ENCODE measurements at regions not wholly inside any gene's neighbourhood (a gene's known extent, or its start where the extent isn't known, plus 50 kb on each side); places are given as distances from the start of the nearest gene placed in this dataset.

GRCh38 chr20:18991012-18991411 is 177.4 kb downstream of the SCP2D1 start:
- no peaks in the 10 kb centered on the region for H4K20me1 ChIP-seq (ENCODE audit: insufficient read depth, low read length)
- H3K4me1 ChIP-seq (ENCODE audit: insufficient read depth, low read length) = no peaks in the 10 kb centered on the region
- H3K36me3 ChIP-seq (ENCODE audit: insufficient read depth, low read length) = no peaks in the 10 kb centered on the region
- no peak overlapping the region for H3K27ac ChIP-seq (ENCODE audit: low read depth, low read length)
- no peak overlapping the region for H2AFZ ChIP-seq (ENCODE audit: low read length)
- H3K4me2 ChIP-seq (ENCODE audit: insufficient read depth, low read length) = no peak overlapping the region
- H3K4me3 ChIP-seq (ENCODE audit: insufficient read depth, low read length) = no peak overlapping the region
- H3K79me2 ChIP-seq (ENCODE audit: insufficient read depth, low read length) = no peaks in the 10 kb centered on the region
- DNase-seq (ENCODE audit: insufficient read length, low spot score, missing footprints) = no peak
- TF ChIP-seq, protein P1, sequence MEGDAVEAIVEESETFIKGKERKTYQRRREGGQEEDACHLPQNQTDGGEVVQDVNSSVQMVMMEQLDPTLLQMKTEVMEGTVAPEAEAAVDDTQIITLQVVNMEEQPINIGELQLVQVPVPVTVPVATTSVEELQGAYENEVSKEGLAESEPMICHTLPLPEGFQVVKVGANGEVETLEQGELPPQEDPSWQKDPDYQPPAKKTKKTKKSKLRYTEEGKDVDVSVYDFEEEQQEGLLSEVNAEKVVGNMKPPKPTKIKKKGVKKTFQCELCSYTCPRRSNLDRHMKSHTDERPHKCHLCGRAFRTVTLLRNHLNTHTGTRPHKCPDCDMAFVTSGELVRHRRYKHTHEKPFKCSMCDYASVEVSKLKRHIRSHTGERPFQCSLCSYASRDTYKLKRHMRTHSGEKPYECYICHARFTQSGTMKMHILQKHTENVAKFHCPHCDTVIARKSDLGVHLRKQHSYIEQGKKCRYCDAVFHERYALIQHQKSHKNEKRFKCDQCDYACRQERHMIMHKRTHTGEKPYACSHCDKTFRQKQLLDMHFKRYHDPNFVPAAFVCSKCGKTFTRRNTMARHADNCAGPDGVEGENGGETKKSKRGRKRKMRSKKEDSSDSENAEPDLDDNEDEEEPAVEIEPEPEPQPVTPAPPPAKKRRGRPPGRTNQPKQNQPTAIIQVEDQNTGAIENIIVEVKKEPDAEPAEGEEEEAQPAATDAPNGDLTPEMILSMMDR (IDR thresholded peaks at IDR 0.05; ENCODE audit: extremely low read depth, low read depth, low read length) = no peak
- no peaks in the 10 kb centered on the region for H3K9me3 ChIP-seq (ENCODE audit: low read depth, low read length)
- H3K27me3 ChIP-seq (ENCODE audit: insufficient read depth, low read length) = no peaks in the 10 kb centered on the region

DNA sequence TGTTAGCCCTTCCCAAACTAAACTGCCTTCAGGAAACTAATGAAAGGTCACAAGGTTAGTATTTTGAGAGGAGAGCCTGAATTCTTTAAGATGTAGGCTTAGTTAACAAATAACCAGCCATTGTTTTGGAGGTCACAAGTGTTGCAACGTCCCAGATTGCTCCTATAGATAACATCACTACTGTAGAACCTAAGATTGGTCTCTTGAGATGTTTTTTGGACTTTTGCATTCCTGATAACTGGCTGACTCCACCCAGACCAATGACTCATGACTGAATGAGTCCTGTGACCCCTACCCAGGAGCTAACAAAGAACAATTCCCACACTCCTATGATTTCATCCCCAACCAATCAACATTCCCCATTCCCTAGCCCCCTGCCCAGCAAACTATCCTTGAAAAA is 178.8 kb downstream of the SCP2D1 start:
- no peak overlapping the region for H2AFZ ChIP-seq (ENCODE audit: low read length)
- no peak overlapping the region for H3K27ac ChIP-seq (ENCODE audit: low read depth, low read length)
- no peaks in the 10 kb centered on the region for H4K20me1 ChIP-seq (ENCODE audit: insufficient read depth, low read length)
- H3K4me1 ChIP-seq (ENCODE audit: insufficient read depth, low read length) = no peaks in the 10 kb centered on the region
- H3K9me3 ChIP-seq (ENCODE audit: low read depth, low read length) = no peaks in the 10 kb centered on the region
- no peaks in the 10 kb centered on the region for H3K36me3 ChIP-seq (ENCODE audit: insufficient read depth, low read length)
- no peaks in the 10 kb centered on the region for H3K27me3 ChIP-seq (ENCODE audit: insufficient read depth, low read length)
- DNase-seq (ENCODE audit: insufficient read length, low spot score, missing footprints) = no peak
- H3K79me2 ChIP-seq (ENCODE audit: insufficient read depth, low read length) = no peaks in the 10 kb centered on the region
- no peak overlapping the region for H3K4me2 ChIP-seq (ENCODE audit: insufficient read depth, low read length)
- H3K4me3 ChIP-seq (ENCODE audit: insufficient read depth, low read length) = no peak overlapping the region
- TF ChIP-seq, protein P1 (IDR thresholded peaks at IDR 0.05; ENCODE audit: extremely low read depth, low read depth, low read length) = no peak

- no peaks in the 10 kb centered on the region for H4K20me1 ChIP-seq (ENCODE audit: insufficient read depth, low read length)
- TF ChIP-seq, protein P1 (IDR thresholded peaks at IDR 0.05; ENCODE audit: extremely low read depth, low read depth, low read length) = no peak
- H3K4me3 ChIP-seq (ENCODE audit: insufficient read depth, low read length) = no peak overlapping the region
- no peak overlapping the region for H3K27ac ChIP-seq (ENCODE audit: low read depth, low read length)
- no peak for DNase-seq (ENCODE audit: insufficient read length, low spot score, missing footprints)
- H3K4me1 ChIP-seq (ENCODE audit: insufficient read depth, low read length) = no peaks in the 10 kb centered on the region
- no peaks in the 10 kb centered on the region for H3K79me2 ChIP-seq (ENCODE audit: insufficient read depth, low read length)
- no peaks in the 10 kb centered on the region for H3K9me3 ChIP-seq (ENCODE audit: low read depth, low read length)
- no peak overlapping the region for H2AFZ ChIP-seq (ENCODE audit: low read length)
- H3K4me2 ChIP-seq (ENCODE audit: insufficient read depth, low read length) = no peak overlapping the region
- H3K36me3 ChIP-seq (ENCODE audit: insufficient read depth, low read length) = no peaks in the 10 kb centered on the region
- H3K27me3 ChIP-seq (ENCODE audit: insufficient read depth, low read length) = no peaks in the 10 kb centered on the region
Observed at GRCh38 chr20:18995455-18995854, 181.9 kb downstream of the SCP2D1 start.

DNA sequence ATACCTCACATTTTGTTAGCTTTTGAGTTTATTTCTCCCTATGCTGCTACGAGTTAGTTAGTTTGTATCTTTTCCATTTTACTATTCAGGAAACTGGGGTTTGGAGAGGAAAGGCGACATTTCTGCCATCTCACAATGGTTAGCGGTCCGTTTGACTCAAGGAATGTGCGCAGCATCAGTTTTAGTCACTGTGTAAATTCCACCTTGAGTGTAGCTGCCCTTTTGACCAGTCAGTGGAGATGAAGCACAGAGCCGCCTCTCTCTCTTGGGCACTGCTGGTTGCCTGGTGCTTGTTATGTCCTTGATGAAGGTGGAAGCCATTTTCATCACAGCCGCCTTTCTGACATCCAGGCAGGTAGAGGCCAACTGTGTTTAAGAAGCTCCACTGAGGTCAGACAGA is 185.5 kb downstream of the SCP2D1 start:
- no peaks in the 10 kb centered on the region for H3K4me1 ChIP-seq (ENCODE audit: insufficient read depth, low read length)
- no peak for DNase-seq (ENCODE audit: insufficient read length, low spot score, missing footprints)
- no peak overlapping the region for H3K4me3 ChIP-seq (ENCODE audit: insufficient read depth, low read length)
- H3K27ac ChIP-seq (ENCODE audit: low read depth, low read length) = no peak overlapping the region
- no peaks in the 10 kb centered on the region for H3K36me3 ChIP-seq (ENCODE audit: insufficient read depth, low read length)
- H3K27me3 ChIP-seq (ENCODE audit: insufficient read depth, low read length) = no peaks in the 10 kb centered on the region
- H2AFZ ChIP-seq (ENCODE audit: low read length) = no peak overlapping the region
- TF ChIP-seq, protein P1 (IDR thresholded peaks at IDR 0.05; ENCODE audit: extremely low read depth, low read depth, low read length) = no peak
- no peaks in the 10 kb centered on the region for H3K79me2 ChIP-seq (ENCODE audit: insufficient read depth, low read length)
- H3K4me2 ChIP-seq (ENCODE audit: insufficient read depth, low read length) = no peak overlapping the region
- no peaks in the 10 kb centered on the region for H4K20me1 ChIP-seq (ENCODE audit: insufficient read depth, low read length)
- H3K9me3 ChIP-seq (ENCODE audit: low read depth, low read length) = no peaks in the 10 kb centered on the region
